BJ (cell line): ENCODE measurements at regions not wholly inside any gene's neighbourhood (a gene's known extent, or its start where the extent isn't known, plus 50 kb on each side); places are given as distances from the start of the nearest gene placed in this dataset.

Source experiments
- CTCF ChIA-PET: fragments of 350-600 bp; formaldehyde crosslinking; extraction: SDS; loops from one replicate; lab custom pipeline; 2021; ENCODE audit warnings: antibody characterized with exemption, inconsistent platforms; lab: Yijun Ruan, JAX
- POLR2A ChIA-PET: fragments of 300-600 bp; sonication (Branson Sonifier 250); formaldehyde crosslinking; extraction: SDS; loops from one replicate; lab custom pipeline; 2021; ENCODE audit warnings: antibody characterized with exemption; lab: Charles Lee
- DNase-seq: peaks from one replicate; pipeline ENCODE4 v3.0.0-alpha.2; 2011; ENCODE audit warnings: low read depth
- H3K27me3 ChIP-seq: 2 replicates; pipeline ENCODE4 v1.6.0; 2011; ENCODE audit warnings: low read length; ENCODE audit not compliant: control insufficient read depth, insufficient read depth
- H3K36me3 ChIP-seq: 2 replicates; pipeline ENCODE4 v1.5.1; 2011; ENCODE audit warnings: low read length; ENCODE audit not compliant: control insufficient read depth, insufficient read depth
- H3K4me3 ChIP-seq: 2 replicates; pipeline ENCODE4 v1.5.1; 2011; ENCODE audit warnings: low read depth, mild to moderate bottlenecking, control low read depth, low read length
- TF ChIP-seq, protein P1 (sequence below): IDR thresholded peaks from 2 replicates; pipeline ENCODE4 v1.5.1; 2011; ENCODE audit warnings: low read depth, mild to moderate bottlenecking, control low read depth, inconsistent platforms, low read length, moderate library complexity; ENCODE audit not compliant: insufficient read depth

- CTCF ChIA-PET, result no interaction called here
- H3K27me3 ChIP-seq, result no peaks in the 10 kb centered on the region
- TF ChIP-seq, protein P1, sequence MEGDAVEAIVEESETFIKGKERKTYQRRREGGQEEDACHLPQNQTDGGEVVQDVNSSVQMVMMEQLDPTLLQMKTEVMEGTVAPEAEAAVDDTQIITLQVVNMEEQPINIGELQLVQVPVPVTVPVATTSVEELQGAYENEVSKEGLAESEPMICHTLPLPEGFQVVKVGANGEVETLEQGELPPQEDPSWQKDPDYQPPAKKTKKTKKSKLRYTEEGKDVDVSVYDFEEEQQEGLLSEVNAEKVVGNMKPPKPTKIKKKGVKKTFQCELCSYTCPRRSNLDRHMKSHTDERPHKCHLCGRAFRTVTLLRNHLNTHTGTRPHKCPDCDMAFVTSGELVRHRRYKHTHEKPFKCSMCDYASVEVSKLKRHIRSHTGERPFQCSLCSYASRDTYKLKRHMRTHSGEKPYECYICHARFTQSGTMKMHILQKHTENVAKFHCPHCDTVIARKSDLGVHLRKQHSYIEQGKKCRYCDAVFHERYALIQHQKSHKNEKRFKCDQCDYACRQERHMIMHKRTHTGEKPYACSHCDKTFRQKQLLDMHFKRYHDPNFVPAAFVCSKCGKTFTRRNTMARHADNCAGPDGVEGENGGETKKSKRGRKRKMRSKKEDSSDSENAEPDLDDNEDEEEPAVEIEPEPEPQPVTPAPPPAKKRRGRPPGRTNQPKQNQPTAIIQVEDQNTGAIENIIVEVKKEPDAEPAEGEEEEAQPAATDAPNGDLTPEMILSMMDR, result no peak
- no peak overlapping the region for H3K4me3 ChIP-seq
- DNase-seq, result no peak
- POLR2A ChIA-PET, result no interaction called here
- H3K36me3 ChIP-seq, result no peaks in the 10 kb centered on the region
These were observed 439.2 kb downstream of the SETBP1 start for GRCh38 chr18:45119876-45120275.

GRCh38 chr18:45121146-45121545 lies 440.5 kb downstream of the SETBP1 start:
- no peak for DNase-seq
- TF ChIP-seq, protein P1, result no peak
- Histone ChIP-seq H3K36me3 (no peaks in the 10 kb centered on the region), H3K27me3 (no peaks in the 10 kb centered on the region), H3K4me3 (no peak overlapping the region)
- ChIA-PET POLR2A (no interaction called here), CTCF (interaction anchor here (0.9 kb wide), 1 partner anchor 10 kb away, joined by 3 read pairs; no protein-coding TSS in a partner anchor)

GRCh38 chr18:45122506-45122905 lies 441.8 kb downstream of the SETBP1 start:
- POLR2A ChIA-PET, result no interaction called here
- Histone ChIP-seq H3K4me3 (no peak overlapping the region), H3K27me3 (no peaks in the 10 kb centered on the region), H3K36me3 (no peaks in the 10 kb centered on the region)
- CTCF ChIA-PET, result interaction anchor here (0.6 kb wide), 1 partner anchor 1280 kb away, joined by 3 read pairs; no protein-coding TSS in a partner anchor
- TF ChIP-seq, protein P1, result no peak
- no peak for DNase-seq

DNA sequence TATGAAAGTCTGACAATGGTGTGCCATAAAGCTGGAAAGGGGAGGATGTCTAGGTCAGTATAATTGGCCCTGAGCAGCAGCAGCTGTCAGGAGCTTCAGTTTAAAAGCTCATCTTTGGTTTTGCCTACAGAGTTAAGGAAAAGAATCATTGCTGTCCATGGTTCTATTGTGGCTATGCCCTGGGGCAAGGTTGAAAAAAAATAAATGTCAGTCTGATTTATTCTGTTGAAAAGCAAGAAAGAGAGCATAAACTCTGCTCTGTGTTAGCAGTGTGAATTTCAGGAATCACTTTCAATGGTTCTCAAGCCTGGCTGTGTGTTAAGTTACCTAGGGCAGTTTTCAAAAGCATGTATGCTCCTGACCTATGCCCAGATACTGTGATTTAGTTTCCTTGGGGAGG lies 446.7 kb downstream of the SETBP1 start:
- Histone ChIP-seq H3K27me3 (no peaks in the 10 kb centered on the region; the same call in 1 of the 2 replicates), H3K4me3 (no peak overlapping the region), H3K36me3 (no peaks in the 10 kb centered on the region)
- no peak for DNase-seq
- TF ChIP-seq, protein P1, result no peak
- POLR2A ChIA-PET, result no interaction called here
- CTCF ChIA-PET, result interaction anchor here (0.9 kb wide), 1 partner anchor 19 kb away, joined by 3 read pairs; no protein-coding TSS in a partner anchor

- TF ChIP-seq, protein P1, result no peak
- Histone ChIP-seq H3K36me3 (no peaks in the 10 kb centered on the region), H3K4me3 (no peak overlapping the region), H3K27me3 (no peaks in the 10 kb centered on the region; the same call in 1 of the 2 replicates)
- ChIA-PET CTCF (no interaction called here), POLR2A (no interaction called here)
- DNase-seq, result no peak
These were observed 452.6 kb downstream of the SETBP1 start for GRCh38 chr18:45133276-45133675.
